IMR-90 (cell line): ENCODE measurements at regions not wholly inside any gene's neighbourhood (a gene's known extent, or its start where the extent isn't known, plus 50 kb on each side); places are given as distances from the start of the nearest gene placed in this dataset.

Experiments used
- ATAC-seq: fragments of 200-7000 bp; cut with Tn5 transposase; 2 replicates; pipeline ENCODE4 v1.9.1; 2020; ENCODE audit warnings: low read depth, mild to moderate bottlenecking, moderate library complexity
- BruUV-seq: library from RNA; stranded (reverse); fragments of 400-500 nt; replicated peaks from 2 replicates; lab custom pipeline; 2021; lab: Mats Ljungman, UMichigan
- CTCF ChIA-PET: fragments of 300-600 bp; formaldehyde crosslinking; extraction: SDS; loops from one replicate; lab custom pipeline; 2021; ENCODE audit warnings: antibody characterized with exemption; lab: Yijun Ruan, JAX
- POLR2A ChIA-PET: fragments of 300-600 bp; sonication (Branson Sonifier 250); formaldehyde crosslinking; loops from one replicate; lab custom pipeline; 2022; ENCODE audit warnings: antibody characterized with exemption; ENCODE audit not compliant: unreplicated experiment; lab: Charles Lee
- DNase-seq: peaks from one replicate; pipeline ENCODE4 v3.0.0; 2013
- H2AFZ ChIP-seq: replicated peaks from 2 replicates; pipeline ENCODE3; 2013; ENCODE audit warnings: low read length, mild to moderate bottlenecking; ENCODE audit not compliant: poor library complexity
- H2AK5ac ChIP-seq: 2 replicates; pipeline ENCODE4 v1.6.1; 2013; ENCODE audit warnings: low read depth, low read length, inconsistent platforms
- H2AK9ac ChIP-seq: replicated peaks from 2 replicates; pipeline ENCODE3; 2013; ENCODE audit warnings: mild to moderate bottlenecking, low read depth, low read length, moderate library complexity; ENCODE audit not compliant: poor library complexity
- H2BK120ac ChIP-seq: 2 replicates; pipeline ENCODE4 v1.6.1; 2013; ENCODE audit warnings: low read depth, low read length, inconsistent platforms
- H2BK15ac ChIP-seq: 3 replicates; pipeline ENCODE4 v1.6.1; 2013; ENCODE audit warnings: low read depth, low read length, inconsistent platforms
- H2BK20ac ChIP-seq: 2 replicates; pipeline ENCODE4 v1.6.1; 2013; ENCODE audit warnings: low read depth, mild to moderate bottlenecking, inconsistent platforms, low read length, moderate library complexity
- H2BK5ac ChIP-seq: 2 replicates; pipeline ENCODE4 v1.6.1; 2013; ENCODE audit warnings: mild to moderate bottlenecking, low read depth, low read length, inconsistent platforms; ENCODE audit not compliant: poor library complexity, severe bottlenecking
- H3K14ac ChIP-seq: replicated peaks from 2 replicates; pipeline ENCODE4 v1.6.1; 2013; ENCODE audit warnings: low read depth, low read length, inconsistent platforms
- H3K18ac ChIP-seq: 2 replicates; pipeline ENCODE4 v1.6.1; 2013; ENCODE audit warnings: low read depth, low read length, control low read depth
- H3K23ac ChIP-seq: 2 replicates; pipeline ENCODE4 v1.6.1; 2013; ENCODE audit warnings: low read depth, low read length, inconsistent platforms
- H3K27ac ChIP-seq: 2 replicates; pipeline ENCODE4 v1.5.1; 2013; ENCODE audit warnings: mild to moderate bottlenecking, control low read depth, low read length; ENCODE audit not compliant: insufficient read depth
- H3K27me3 ChIP-seq: 2 replicates; pipeline ENCODE4 v1.6.1; 2013; ENCODE audit warnings: low read length; ENCODE audit not compliant: control insufficient read depth, insufficient read depth
- H3K36me3 ChIP-seq: 2 replicates; pipeline ENCODE4 v1.6.1; 2013; ENCODE audit warnings: low read length, mixed read lengths; ENCODE audit not compliant: control insufficient read depth, insufficient read depth
- H3K4ac ChIP-seq: 2 replicates; pipeline ENCODE4 v1.6.1; 2013; ENCODE audit warnings: low read depth, low read length, inconsistent platforms
- H3K4me1 ChIP-seq: 2 replicates; pipeline ENCODE4 v1.6.1; 2013; ENCODE audit warnings: low read length, mixed read lengths; ENCODE audit not compliant: control insufficient read depth, insufficient read depth
- H3K4me2 ChIP-seq: 2 replicates; pipeline ENCODE4 v1.6.1; 2013; ENCODE audit warnings: low read depth, mild to moderate bottlenecking, control low read depth, low read length, moderate library complexity
- H3K4me3 ChIP-seq: 2 replicates; pipeline ENCODE4 v1.5.1; 2013; ENCODE audit warnings: low read depth, mild to moderate bottlenecking, control low read depth, low read length, moderate library complexity; ENCODE audit not compliant: insufficient read depth
- H3K56ac ChIP-seq: 2 replicates; pipeline ENCODE4 v1.6.1; 2013; ENCODE audit warnings: low read length, inconsistent platforms; ENCODE audit not compliant: insufficient read depth; ENCODE audit errors: extremely low read depth
- H3K79me1 ChIP-seq, 2 experiments: 2 replicates each; pipeline ENCODE4 v1.6.1; 2013; ENCODE audit warnings: low read length in 2 of 2, inconsistent platforms in 1 of 2, low read depth in 1 of 2
- H3K9ac ChIP-seq: 2 replicates; pipeline ENCODE4 v1.6.1; 2013; ENCODE audit warnings: low read depth, low read length, control low read depth
- H3K9me1 ChIP-seq: 2 replicates; pipeline ENCODE4 v1.6.1; 2013; ENCODE audit warnings: low read length, inconsistent platforms; ENCODE audit not compliant: insufficient read depth
- H3K9me3 ChIP-seq: 2 replicates; pipeline ENCODE4 v1.6.1; 2013; ENCODE audit warnings: low read length; ENCODE audit not compliant: control insufficient read depth, insufficient read depth
- H4K20me1 ChIP-seq: 2 replicates; pipeline ENCODE4 v1.6.1; 2013; ENCODE audit warnings: low read length, inconsistent platforms; ENCODE audit not compliant: insufficient read depth
- H4K5ac ChIP-seq: 2 replicates; pipeline ENCODE4 v1.6.1; 2013; ENCODE audit warnings: mild to moderate bottlenecking, low read depth, low read length, control low read depth
- H4K8ac ChIP-seq, 2 experiments: 2 replicates each; pipeline ENCODE4 v1.6.1; 2013; ENCODE audit warnings: low read depth in 2 of 2, low read length in 2 of 2, control low read depth in 1 of 2, inconsistent platforms in 1 of 2
- H4K91ac ChIP-seq: 2 replicates; pipeline ENCODE4 v1.6.1; 2013; ENCODE audit warnings: low read depth, low read length, inconsistent platforms; ENCODE audit not compliant: insufficient read depth
- BHLHE40 ChIP-seq: fragments of 150-350 bp; IDR thresholded peaks from 2 replicates; pipeline ENCODE4 v1.6.1; 2016; ENCODE audit warnings: mild to moderate bottlenecking, low read depth, low read length
- CEBPB ChIP-seq: IDR thresholded peaks from 2 replicates; pipeline ENCODE4 v1.6.1; 2012; ENCODE audit warnings: low read depth, low read length, improper control_type of control experiment
- CHD1 ChIP-seq: IDR thresholded peaks from 2 replicates; pipeline ENCODE4 v1.6.1; 2012; ENCODE audit warnings: low read depth, low read length, improper control_type of control experiment
- CTCF ChIP-seq: conservative IDR thresholded peaks from 2 replicates; pipeline ENCODE4 v1.5.1; 2012; ENCODE audit warnings: mild to moderate bottlenecking, low read depth, low read length, improper control_type of control experiment
- ELK1 ChIP-seq: fragments of 150-350 bp; IDR thresholded peaks from 2 replicates; pipeline ENCODE4 v1.6.1; 2016; ENCODE audit warnings: low read depth, mild to moderate bottlenecking, low read length, moderate library complexity, borderline replicate concordance
- FOS ChIP-seq: fragments of 150-350 bp; IDR thresholded peaks from 2 replicates; pipeline ENCODE4 v1.6.1; 2016; ENCODE audit warnings: low read depth, low read length
- MAFK ChIP-seq: IDR thresholded peaks from 2 replicates; pipeline ENCODE4 v1.6.1; 2012; ENCODE audit warnings: low read depth, low read length, improper control_type of control experiment
- MAZ ChIP-seq: IDR thresholded peaks from 2 replicates; pipeline ENCODE4 v1.6.1; 2012; ENCODE audit warnings: low read depth, mild to moderate bottlenecking, low read length, improper control_type of control experiment, moderate library complexity, borderline replicate concordance
- MXI1 ChIP-seq: IDR thresholded peaks from 2 replicates; pipeline ENCODE4 v1.6.1; 2012; ENCODE audit warnings: low read depth, mild to moderate bottlenecking, low read length, moderate library complexity, borderline replicate concordance
- NFE2L2 ChIP-seq: fragments of 150-350 bp; IDR thresholded peaks from 2 replicates; pipeline ENCODE4 v1.6.1; 2016; ENCODE audit warnings: low read depth, mild to moderate bottlenecking, low read length
- POLR2A ChIP-seq: IDR thresholded peaks from 2 replicates; pipeline ENCODE4 v1.6.1; 2012; ENCODE audit warnings: mild to moderate bottlenecking, low read depth, low read length
- RAD21 ChIP-seq: IDR thresholded peaks from 2 replicates; pipeline ENCODE4 v1.6.1; 2012; ENCODE audit warnings: low read length, improper control_type of control experiment
- RCOR1 ChIP-seq: IDR thresholded peaks from 2 replicates; pipeline ENCODE4 v1.6.1; 2012; ENCODE audit warnings: mild to moderate bottlenecking, low read length, improper control_type of control experiment; ENCODE audit not compliant: insufficient replicate concordance
- RFX5 ChIP-seq: IDR thresholded peaks from 2 replicates; pipeline ENCODE4 v1.8.0; 2012; ENCODE audit warnings: low read depth, mild to moderate bottlenecking, low read length, moderate library complexity
- WGBS, 2 experiments: methylation state at CpG; one replicate each; pipeline versions ENCODE4 v1.1.5 to v1.1.7; 2013; ENCODE audit warnings: missing lambda C conversion rate in 2 of 2; ENCODE audit not compliant: insufficient read length in 1 of 2; ENCODE audit errors: extremely low coverage in 2 of 2; 5-methylcytosine and 5-hydroxymethylcytosine counted together
- dilution Hi-C: fragments of 300-500 bp; cut with HindIII; formaldehyde crosslinking; loops from one replicate; pipeline ENCODE4 v1.14.3; 2018; ENCODE audit warnings: low sequenced_read_pairs; ENCODE audit not compliant: unreplicated experiment
- in situ Hi-C: fragments of 300-500 bp; cut with MboI; formaldehyde crosslinking; loops from 3 replicates; pipeline ENCODE4 v1.14.3; 2019; ENCODE audit warnings: low sequenced_read_pairs, inconsistent platforms, mixed read lengths
- intact Hi-C: fragments of 100-400 bp; cut with micrococcal nuclease; formaldehyde crosslinking; loops from 2 replicates; pipeline ENCODE4 v1.10.0; 2022

GRCh38 chr6:170232186-170233002 is 58.5 kb downstream of the DLL1 start:
- H3K9me3 ChIP-seq = no peaks in the 10 kb centered on the region
- no peaks in the 10 kb centered on the region for H3K79me1 ChIP-seq
- DNase-seq (peak; percentile 62), ATAC-seq (peak; percentile 65)
- no peak overlapping the region for H3K23ac ChIP-seq
- no peaks in the 10 kb centered on the region for H3K9me1 ChIP-seq
- H3K4me1 ChIP-seq = peaks cover 12% of the 10 kb centered on the region; the same call in 1 of the 2 replicates
- no peak overlapping the region; the same call in 1 of the 2 replicates for H3K4me2 ChIP-seq
- no peak overlapping the region for H3K56ac ChIP-seq
- H3K18ac ChIP-seq = peak overlapping the region; percentile 77; the same call in 1 of the 2 replicates
- H2AFZ ChIP-seq = peak overlapping the region; percentile 40
- H4K91ac ChIP-seq = peak overlapping the region; percentile 52; the same call in 1 of the 2 replicates
- peak overlapping the region; percentile 57 for H2AK5ac ChIP-seq
- TF ChIP-seq ELK1 = no peak
- no peak for TF ChIP-seq CEBPB
- TF ChIP-seq MAZ = no peak
- TF ChIP-seq POLR2A = no peak
- no peak for TF ChIP-seq RCOR1
- no peak for TF ChIP-seq MXI1
- no peak for TF ChIP-seq CHD1
- no peak for TF ChIP-seq RAD21
- TF ChIP-seq FOS = no peak
- no peak for TF ChIP-seq RFX5
- TF ChIP-seq CTCF = no peak
- no peak for TF ChIP-seq MAFK
- TF ChIP-seq NFE2L2 = no peak
- no peak for TF ChIP-seq BHLHE40
- POLR2A ChIA-PET = no interaction called here
- peak overlapping the region; percentile 65; the same call in 1 of the 2 replicates for H3K4ac ChIP-seq
- intact Hi-C loops (no loop called here), dilution Hi-C loops (no loop called here), in situ Hi-C loops (no loop called here)
- H4K5ac ChIP-seq = peak overlapping the region; percentile 27
- peak overlapping the region; percentile 37; the same call in 1 of the 2 replicates for H3K27ac ChIP-seq
- H3K9ac ChIP-seq = no peak overlapping the region
- H2BK120ac ChIP-seq = peak overlapping the region; percentile 84
- no peak overlapping the region for H3K4me3 ChIP-seq
- no peaks in the 10 kb centered on the region; the same call in 1 of the 2 replicates for H4K20me1 ChIP-seq
- H2BK15ac ChIP-seq = peak overlapping the region; percentile 21; the same call in 1 of the 3 replicates
- no peaks in the 10 kb centered on the region; the same call in 1 of the 2 replicates for H3K27me3 ChIP-seq
- no peak overlapping the region for H2AK9ac ChIP-seq
- peak overlapping the region; percentile 17 to 31; a peak in 2 of 4 replicates for H4K8ac ChIP-seq
- CTCF ChIA-PET = no interaction called here
- no peak overlapping the region for H3K14ac ChIP-seq
- no peaks in the 10 kb centered on the region for H3K36me3 ChIP-seq
- no TSS peak for BruUV-seq
- H2BK20ac ChIP-seq = 0 out of 2 replicates have a peak overlapping the region, but pooled peaks have one; percentile 53
- WGBS, 2 experiments = 61% methylated on average over 3 of the region's 24 CpGs; no CpG with 5 or more reads in 1 of the 2 experiments
- H2BK5ac ChIP-seq = peak overlapping the region; percentile 13
